Esophagus squamous epithelium (tissue), 4 donors: ENCODE measurements at regions not wholly inside any gene's neighbourhood (a gene's known extent, or its start where the extent isn't known, plus 50 kb on each side); places are given as distances from the start of the nearest gene placed in this dataset.

Experiments used
- CTCF ChIP-seq, 6 experiments: fragments of 450-650 bp in 4 of 6; fragments of 200-600 bp in 2 of 6; sonication (generic) in 2 of 6; IDR thresholded peaks; one replicate each; pipeline ENCODE4 v1.5.1; 2016 to 2019; ENCODE audit warnings: antibody characterized with exemption in 6 of 6, mild to moderate bottlenecking in 4 of 6, moderate library complexity in 4 of 6
- POLR2A ChIP-seq, 4 donors: fragments of 450-650 bp; IDR thresholded peaks; one replicate each; pipeline ENCODE4 v1.6.1; 2017; ENCODE audit warnings: antibody characterized with exemption in 4 of 4, mild to moderate bottlenecking in 4 of 4, moderate library complexity in 3 of 4

- no peak for TF ChIP-seq CTCF (IDR thresholded peaks at IDR 0.05)
- no peak for TF ChIP-seq POLR2A (IDR thresholded peaks at IDR 0.05)
Measured at GRCh38 chr15:66630801-66631351, 65.1 kb upstream of the LCTL start.
